ENCODE measurements at regions not wholly inside any gene's neighbourhood (a gene's known extent, or its start where the extent isn't known, plus 50 kb on each side); places are given as distances from the start of the nearest gene placed in this dataset.

- H3K4me3 ChIP-seq (ENCODE audit: low read depth, low read length): no peak overlapping the region
- no peak for DNase-seq (ENCODE audit: low read depth)
- TF ChIP-seq, protein P1, sequence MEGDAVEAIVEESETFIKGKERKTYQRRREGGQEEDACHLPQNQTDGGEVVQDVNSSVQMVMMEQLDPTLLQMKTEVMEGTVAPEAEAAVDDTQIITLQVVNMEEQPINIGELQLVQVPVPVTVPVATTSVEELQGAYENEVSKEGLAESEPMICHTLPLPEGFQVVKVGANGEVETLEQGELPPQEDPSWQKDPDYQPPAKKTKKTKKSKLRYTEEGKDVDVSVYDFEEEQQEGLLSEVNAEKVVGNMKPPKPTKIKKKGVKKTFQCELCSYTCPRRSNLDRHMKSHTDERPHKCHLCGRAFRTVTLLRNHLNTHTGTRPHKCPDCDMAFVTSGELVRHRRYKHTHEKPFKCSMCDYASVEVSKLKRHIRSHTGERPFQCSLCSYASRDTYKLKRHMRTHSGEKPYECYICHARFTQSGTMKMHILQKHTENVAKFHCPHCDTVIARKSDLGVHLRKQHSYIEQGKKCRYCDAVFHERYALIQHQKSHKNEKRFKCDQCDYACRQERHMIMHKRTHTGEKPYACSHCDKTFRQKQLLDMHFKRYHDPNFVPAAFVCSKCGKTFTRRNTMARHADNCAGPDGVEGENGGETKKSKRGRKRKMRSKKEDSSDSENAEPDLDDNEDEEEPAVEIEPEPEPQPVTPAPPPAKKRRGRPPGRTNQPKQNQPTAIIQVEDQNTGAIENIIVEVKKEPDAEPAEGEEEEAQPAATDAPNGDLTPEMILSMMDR (IDR thresholded peaks at IDR 0.05; ENCODE audit: control insufficient read depth, extremely low read depth, insufficient read depth): no peak
These were observed 209.7 kb downstream of the SMAD2 start for GRCh38 chr18:47720741-47721140.

DNA sequence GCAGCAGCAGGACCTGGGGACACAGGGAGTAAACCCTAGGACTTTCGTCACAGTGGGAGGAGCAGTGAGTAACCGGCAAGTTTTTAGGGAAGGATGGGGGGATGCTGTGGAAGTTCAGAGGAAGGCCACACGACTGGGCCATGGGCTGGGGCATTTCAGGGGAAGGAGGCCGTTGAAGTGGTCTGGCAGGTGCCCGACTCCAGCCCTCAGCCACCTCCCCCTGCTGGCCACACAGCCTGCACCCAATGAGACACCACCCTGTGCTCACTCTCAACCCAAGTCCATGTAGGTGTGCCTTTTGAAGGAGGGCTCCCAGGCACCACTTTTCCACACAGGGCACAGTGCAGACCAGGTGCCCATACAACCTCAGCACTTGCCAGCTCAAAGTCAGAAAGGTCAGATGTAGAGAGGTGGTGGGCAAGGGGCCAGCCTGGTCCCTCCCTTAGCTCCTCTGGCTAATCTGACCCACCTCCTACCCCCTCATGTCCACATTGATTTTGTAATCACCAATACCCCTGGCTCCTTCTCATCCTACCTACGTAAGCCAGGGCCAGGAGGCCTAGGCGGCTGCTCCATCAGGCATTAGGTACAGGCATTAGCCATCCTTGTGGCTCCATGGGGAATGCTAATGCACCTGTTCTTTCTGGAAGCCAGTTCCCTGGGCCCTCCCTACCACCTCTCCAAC lies 211.2 kb downstream of the SMAD2 start:
- DNase-seq (ENCODE audit: low read depth): no peak
- no peak overlapping the region for H3K4me3 ChIP-seq (ENCODE audit: low read depth, low read length)
- TF ChIP-seq, protein P1 (IDR thresholded peaks at IDR 0.05; ENCODE audit: control insufficient read depth, extremely low read depth, insufficient read depth): no peak

DNA sequence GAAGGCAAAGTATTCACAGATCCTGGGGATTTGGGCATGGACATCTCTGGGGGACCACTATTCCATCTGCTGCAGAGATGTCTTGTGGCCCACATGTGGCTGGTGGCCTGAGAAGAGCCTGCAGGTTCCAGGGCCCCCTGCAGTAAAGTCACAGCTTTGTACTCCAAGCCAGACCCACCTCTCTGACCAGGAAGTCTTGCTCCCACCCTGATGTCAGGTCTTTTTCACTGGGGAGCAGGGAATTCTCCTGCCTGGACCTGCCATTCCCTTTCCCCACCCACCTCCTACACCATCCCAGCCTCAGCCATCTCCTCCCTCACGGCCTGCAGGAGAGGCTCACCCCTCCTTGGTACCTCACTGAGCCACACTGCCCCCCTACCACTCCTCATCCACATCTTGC lies 211.8 kb downstream of the SMAD2 start:
- H3K4me3 ChIP-seq (ENCODE audit: low read depth, low read length): no peak overlapping the region
- TF ChIP-seq, protein P1 (IDR thresholded peaks at IDR 0.05; ENCODE audit: control insufficient read depth, extremely low read depth, insufficient read depth): no peak
- no peak for DNase-seq (ENCODE audit: low read depth)

DNA sequence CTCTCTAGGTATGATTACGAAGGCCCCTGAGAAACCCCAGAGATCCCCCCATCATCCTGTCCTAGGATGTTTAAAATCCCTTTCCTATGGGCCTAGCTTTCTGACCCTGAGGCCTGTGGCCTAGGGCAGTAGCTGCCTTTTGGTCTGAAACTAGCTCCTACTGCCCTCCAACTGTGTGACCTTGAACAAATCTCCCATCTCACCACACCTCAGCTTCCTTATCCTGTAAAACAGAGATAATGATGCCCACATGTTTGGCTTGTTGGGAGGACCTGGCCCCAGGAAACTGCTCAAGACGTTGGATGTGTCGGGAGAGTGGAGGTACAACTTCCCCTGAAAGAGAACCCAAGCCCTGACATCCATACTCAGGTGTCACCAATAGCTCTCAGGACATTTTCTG lies 213.2 kb downstream of the SMAD2 start:
- DNase-seq (ENCODE audit: low read depth): no peak
- TF ChIP-seq, protein P1 (IDR thresholded peaks at IDR 0.05; ENCODE audit: control insufficient read depth, extremely low read depth, insufficient read depth): no peak
- no peak overlapping the region for H3K4me3 ChIP-seq (ENCODE audit: low read depth, low read length)

DNA sequence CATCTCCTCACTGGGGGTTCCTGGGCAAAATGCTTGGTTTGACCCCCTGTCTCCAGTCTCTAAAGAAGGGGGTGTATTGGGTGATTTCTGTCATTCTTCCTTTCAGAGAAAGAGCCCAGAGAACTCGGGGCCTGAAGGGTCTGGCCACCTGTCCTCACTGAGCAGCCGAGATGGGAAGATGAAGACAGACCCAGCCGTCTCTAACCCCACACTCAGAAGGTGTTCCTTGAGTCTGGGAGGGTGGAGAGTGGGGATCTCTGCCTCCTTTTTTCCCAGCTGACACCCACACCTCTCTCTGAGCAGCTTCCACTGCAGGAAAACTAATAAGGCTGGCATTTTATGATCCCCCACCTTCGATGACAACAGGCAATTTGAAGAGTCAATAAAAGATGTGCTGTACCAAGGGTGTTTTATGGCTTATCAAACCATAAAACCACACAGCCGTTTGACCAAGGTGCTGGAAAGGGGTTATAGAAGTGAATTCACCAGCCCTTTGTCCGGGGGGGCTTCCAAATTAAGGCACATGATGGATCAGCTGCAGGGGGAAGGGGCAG lies 213.8 kb downstream of the SMAD2 start:
- H3K4me3 ChIP-seq (ENCODE audit: low read depth, low read length): no peak overlapping the region
- no peak for DNase-seq (ENCODE audit: low read depth)
- TF ChIP-seq, protein P1 (IDR thresholded peaks at IDR 0.05; ENCODE audit: control insufficient read depth, extremely low read depth, insufficient read depth): no peak

- TF ChIP-seq, protein P1 (IDR thresholded peaks at IDR 0.05; ENCODE audit: control insufficient read depth, extremely low read depth, insufficient read depth): no peak
- no peak for DNase-seq (ENCODE audit: low read depth)
- no peak overlapping the region for H3K4me3 ChIP-seq (ENCODE audit: low read depth, low read length)
These were observed 220.0 kb downstream of the SMAD2 start for GRCh38 chr18:47710451-47710850.

DNA sequence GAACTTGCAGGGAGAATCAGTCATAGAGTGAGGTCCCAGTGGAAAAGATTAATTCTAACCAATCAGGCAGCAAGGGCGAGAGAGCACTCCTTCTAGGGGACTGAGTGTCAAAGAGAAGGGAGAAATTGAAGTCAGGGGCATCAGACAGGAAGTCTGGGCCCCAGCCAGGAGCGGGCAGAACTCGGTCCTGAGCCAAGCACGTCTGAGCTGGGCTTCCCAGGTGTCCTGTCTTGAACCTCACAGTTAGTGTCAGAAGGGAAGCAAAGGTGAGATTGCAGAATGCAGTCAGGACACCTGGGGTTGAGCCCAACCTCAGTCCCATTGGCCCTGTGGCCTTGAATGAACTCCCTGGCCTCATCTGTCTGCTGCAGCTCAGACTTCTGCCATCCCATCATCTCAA lies 220.9 kb downstream of the SMAD2 start:
- no peak overlapping the region for H3K4me3 ChIP-seq (ENCODE audit: low read depth, low read length)
- DNase-seq (ENCODE audit: low read depth): no peak
- TF ChIP-seq, protein P1 (IDR thresholded peaks at IDR 0.05; ENCODE audit: control insufficient read depth, extremely low read depth, insufficient read depth): no peak

Measured in LNCaP clone FGC (cell line).